ENCODE measurements at regions not wholly inside any gene's neighbourhood (a gene's known extent, or its start where the extent isn't known, plus 50 kb on each side); places are given as distances from the start of the nearest gene placed in this dataset.

- TF ChIP-seq ZNF274 (IDR thresholded peaks at IDR 0.05; ENCODE audit: low read depth, low read length) (no peak), SUZ12 (IDR thresholded peaks at IDR 0.05; ENCODE audit: extremely low read depth, insufficient read depth, insufficient read length) (no peak)
Measured at GRCh38 chr5:130462516-130462915, 558.3 kb downstream of the CHSY3 start.

Data from NT2/D1 (cell line).